Skeletal muscle satellite cell (primary cell): ENCODE measurements at regions not wholly inside any gene's neighbourhood (a gene's known extent, or its start where the extent isn't known, plus 50 kb on each side); places are given as distances from the start of the nearest gene placed in this dataset.

ENCODE experiments used
- H3K27me3 ChIP-seq: 2 replicates; pipeline ENCODE4 v1.7.0; 2013; ENCODE audit warnings: low read length; ENCODE audit not compliant: control insufficient read depth, insufficient read depth
- H3K36me3 ChIP-seq: 2 replicates; pipeline ENCODE4 v1.7.0; 2013; ENCODE audit warnings: mild to moderate bottlenecking, control low read depth, low read length; ENCODE audit not compliant: insufficient read depth
- H3K4me1 ChIP-seq: 2 replicates; pipeline ENCODE4 v1.7.0; 2013; ENCODE audit warnings: low read length; ENCODE audit not compliant: control insufficient read depth, insufficient read depth
- H3K4me2 ChIP-seq: 2 replicates; pipeline ENCODE4 v1.7.0; 2013; ENCODE audit warnings: mild to moderate bottlenecking, low read length
- H3K4me3 ChIP-seq: 2 replicates; pipeline ENCODE4 v1.7.0; 2013; ENCODE audit warnings: low read length
- H3K9ac ChIP-seq: 2 replicates; pipeline ENCODE4 v1.7.0; 2013; ENCODE audit warnings: mild to moderate bottlenecking, low read depth, low read length, moderate library complexity
- H3K9me3 ChIP-seq: replicated peaks from 2 replicates; pipeline ENCODE4 v1.7.0; 2013; ENCODE audit warnings: mild to moderate bottlenecking, control low read depth, low read length

DNA sequence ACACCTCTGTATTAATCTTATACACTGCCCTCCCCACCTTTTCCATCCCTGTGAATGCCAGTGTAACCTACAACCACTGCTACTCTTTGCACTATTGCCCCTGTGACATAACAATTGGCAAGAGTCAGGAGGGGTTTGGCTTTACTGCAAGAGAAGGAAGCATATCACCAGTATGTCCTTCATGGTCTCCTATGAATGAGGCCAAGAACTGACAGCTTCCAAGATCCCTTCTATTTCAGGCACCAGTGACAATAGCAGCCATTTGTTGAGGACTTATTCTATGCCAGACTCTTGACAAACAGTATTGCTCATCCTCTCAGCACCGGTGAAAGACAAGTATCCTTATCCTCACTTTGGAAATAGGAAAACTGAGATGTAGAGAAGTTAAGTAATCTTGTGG, 363.9 kb downstream of the MID1IP1 start:
- H3K4me3 ChIP-seq, result no peak overlapping the region
- no peaks in the 10 kb centered on the region for H3K4me1 ChIP-seq
- H3K27me3 ChIP-seq, result peaks cover 54% of the 10 kb centered on the region
- no peaks in the 10 kb centered on the region for H3K36me3 ChIP-seq
- H3K9ac ChIP-seq, result no peak overlapping the region
- H3K4me2 ChIP-seq, result no peak overlapping the region
- no peaks in the 10 kb centered on the region for H3K9me3 ChIP-seq

DNA sequence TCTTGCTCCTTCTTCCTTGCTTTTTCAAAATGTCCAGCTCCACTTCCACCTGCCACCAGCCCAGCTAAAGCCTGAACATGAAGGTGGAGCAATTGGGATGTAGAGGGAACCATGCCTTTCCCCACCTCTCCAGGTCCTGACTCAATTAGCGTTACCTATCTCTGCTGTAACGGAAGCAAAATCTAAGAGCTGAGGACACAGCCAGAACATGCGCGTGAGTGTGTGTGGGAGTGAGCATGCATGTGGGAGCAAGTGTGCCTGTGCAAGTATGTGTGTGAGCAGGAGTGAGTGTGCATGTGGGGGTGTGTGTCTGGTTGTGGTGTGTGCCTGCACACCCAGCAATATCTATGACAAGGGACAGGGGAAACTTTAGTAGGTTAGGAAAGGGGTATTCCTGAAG, 364.5 kb downstream of the MID1IP1 start:
- Histone ChIP-seq H3K9ac (no peak overlapping the region), H3K4me3 (no peak overlapping the region), H3K36me3 (no peaks in the 10 kb centered on the region), H3K4me1 (no peaks in the 10 kb centered on the region), H3K4me2 (no peak overlapping the region), H3K9me3 (no peaks in the 10 kb centered on the region), H3K27me3 (peaks cover 60% of the 10 kb centered on the region)

DNA sequence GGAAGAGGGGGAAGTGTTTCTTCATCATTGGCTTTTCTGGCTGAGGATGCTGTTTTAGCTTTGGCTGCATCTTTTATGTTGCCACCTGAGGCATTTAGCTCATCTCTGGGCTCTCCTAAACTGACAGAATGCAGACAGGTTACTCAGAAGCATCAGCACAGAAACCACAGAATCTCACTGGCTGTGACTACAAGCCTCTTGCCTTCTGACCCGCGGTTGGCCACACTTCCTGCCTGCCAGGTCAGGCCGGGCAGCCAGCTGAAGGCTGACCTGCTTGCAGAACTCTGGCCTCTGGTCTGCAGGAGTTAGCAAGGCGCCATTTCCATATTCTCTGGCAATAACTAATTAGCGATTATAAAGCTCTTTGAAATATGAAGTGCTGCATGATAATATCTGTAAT, 366.5 kb downstream of the MID1IP1 start:
- Histone ChIP-seq H3K9me3 (no peaks in the 10 kb centered on the region), H3K9ac (no peak overlapping the region), H3K4me3 (no peak overlapping the region), H3K36me3 (no peaks in the 10 kb centered on the region), H3K27me3 (peaks cover 56% of the 10 kb centered on the region), H3K4me1 (no peaks in the 10 kb centered on the region), H3K4me2 (no peak overlapping the region)

DNA sequence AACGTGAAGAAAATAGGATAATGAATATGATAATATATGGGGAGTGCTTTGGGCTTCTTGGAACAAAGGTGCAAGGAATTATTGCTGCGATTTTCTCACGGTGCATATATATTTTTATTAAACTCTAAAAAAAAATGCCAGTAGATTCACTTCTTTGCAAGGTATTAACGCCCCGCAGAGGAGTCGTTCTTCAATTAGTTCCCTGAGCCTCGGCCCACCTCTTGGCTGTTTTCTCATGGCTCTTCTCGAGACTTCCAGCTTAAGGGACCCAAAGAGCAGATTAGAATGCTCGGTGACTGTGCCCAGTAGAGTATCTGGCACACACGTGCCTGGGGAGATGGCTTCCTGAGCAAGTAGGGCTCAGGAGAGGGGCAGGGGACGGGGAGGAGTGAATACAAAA, 367.4 kb downstream of the MID1IP1 start:
- no peaks in the 10 kb centered on the region for H3K4me1 ChIP-seq
- H3K9ac ChIP-seq, result no peak overlapping the region
- H3K4me3 ChIP-seq, result no peak overlapping the region
- no peaks in the 10 kb centered on the region for H3K36me3 ChIP-seq
- peaks cover 48% of the 10 kb centered on the region for H3K27me3 ChIP-seq
- H3K4me2 ChIP-seq, result no peak overlapping the region
- H3K9me3 ChIP-seq, result no peaks in the 10 kb centered on the region

DNA sequence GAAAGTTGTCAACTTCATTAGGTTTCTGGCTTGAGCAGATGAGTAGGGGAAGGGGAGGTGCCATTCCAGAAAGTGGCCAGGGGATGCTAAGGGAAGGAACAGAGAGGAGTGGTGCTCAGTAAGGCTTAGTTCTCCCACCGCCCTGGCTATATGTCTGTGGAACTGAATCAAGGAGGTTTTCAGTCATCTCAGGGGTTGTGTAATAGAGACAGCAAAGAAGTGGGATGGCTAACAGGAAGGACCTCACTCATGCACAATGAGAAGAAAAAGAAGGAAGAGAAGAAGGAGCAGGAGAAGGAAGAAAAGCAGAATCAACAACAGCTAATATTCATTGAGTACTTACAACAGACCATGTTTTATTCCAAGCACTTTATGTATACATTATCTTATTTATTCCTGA, 368.7 kb downstream of the MID1IP1 start:
- Histone ChIP-seq H3K9me3 (no peaks in the 10 kb centered on the region), H3K36me3 (no peaks in the 10 kb centered on the region), H3K4me2 (no peak overlapping the region), H3K27me3 (peaks cover 39% of the 10 kb centered on the region), H3K4me3 (no peak overlapping the region), H3K9ac (no peak overlapping the region), H3K4me1 (no peaks in the 10 kb centered on the region)

DNA sequence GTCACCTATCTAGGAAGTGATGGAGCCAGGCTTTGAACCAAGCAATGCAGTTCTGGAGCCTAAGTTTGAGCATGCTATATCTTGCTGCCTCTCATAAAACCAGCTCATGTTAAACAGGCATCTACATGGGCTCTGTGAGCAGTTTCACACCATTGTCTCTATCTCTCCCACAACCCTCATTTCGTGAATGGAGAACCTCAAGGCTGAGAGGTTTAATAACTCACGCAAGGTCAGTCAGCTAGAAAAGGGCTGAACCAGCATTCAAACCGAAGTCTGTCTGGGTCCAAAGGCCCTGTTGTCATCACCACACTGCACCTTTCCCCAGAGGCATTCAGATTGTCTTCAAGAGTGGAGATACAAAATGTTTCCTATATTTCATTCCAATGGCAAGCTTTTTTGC, 369.2 kb downstream of the MID1IP1 start:
- H3K9ac ChIP-seq, result no peak overlapping the region
- H3K27me3 ChIP-seq, result peaks cover 40% of the 10 kb centered on the region
- H3K9me3 ChIP-seq, result no peaks in the 10 kb centered on the region
- H3K4me2 ChIP-seq, result no peak overlapping the region
- H3K4me3 ChIP-seq, result no peak overlapping the region
- no peaks in the 10 kb centered on the region for H3K4me1 ChIP-seq
- H3K36me3 ChIP-seq, result no peaks in the 10 kb centered on the region

DNA sequence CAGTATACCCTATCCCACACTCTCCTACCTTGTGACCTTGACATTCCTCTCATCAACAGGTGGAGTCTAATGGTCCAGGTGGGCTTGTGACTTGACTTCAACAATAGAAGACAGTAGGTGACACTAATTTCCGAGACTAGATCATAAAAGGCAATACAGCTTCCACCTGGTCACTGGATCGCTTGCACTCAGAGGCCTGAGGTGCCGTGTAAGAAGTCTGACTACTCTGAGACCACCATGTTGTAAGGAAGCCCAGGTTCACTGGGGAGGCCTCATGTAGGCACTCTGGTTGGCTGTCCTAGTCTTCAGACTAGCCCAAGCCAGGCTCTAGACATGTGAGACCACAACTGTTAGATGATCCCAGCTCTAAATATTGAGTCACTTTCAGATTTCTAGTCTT, 370.4 kb downstream of the MID1IP1 start:
- H3K9me3 ChIP-seq, result no peaks in the 10 kb centered on the region
- H3K9ac ChIP-seq, result no peak overlapping the region
- no peaks in the 10 kb centered on the region for H3K36me3 ChIP-seq
- no peak overlapping the region for H3K4me2 ChIP-seq
- no peaks in the 10 kb centered on the region for H3K4me1 ChIP-seq
- H3K27me3 ChIP-seq, result peaks cover 35% of the 10 kb centered on the region
- no peak overlapping the region for H3K4me3 ChIP-seq

DNA sequence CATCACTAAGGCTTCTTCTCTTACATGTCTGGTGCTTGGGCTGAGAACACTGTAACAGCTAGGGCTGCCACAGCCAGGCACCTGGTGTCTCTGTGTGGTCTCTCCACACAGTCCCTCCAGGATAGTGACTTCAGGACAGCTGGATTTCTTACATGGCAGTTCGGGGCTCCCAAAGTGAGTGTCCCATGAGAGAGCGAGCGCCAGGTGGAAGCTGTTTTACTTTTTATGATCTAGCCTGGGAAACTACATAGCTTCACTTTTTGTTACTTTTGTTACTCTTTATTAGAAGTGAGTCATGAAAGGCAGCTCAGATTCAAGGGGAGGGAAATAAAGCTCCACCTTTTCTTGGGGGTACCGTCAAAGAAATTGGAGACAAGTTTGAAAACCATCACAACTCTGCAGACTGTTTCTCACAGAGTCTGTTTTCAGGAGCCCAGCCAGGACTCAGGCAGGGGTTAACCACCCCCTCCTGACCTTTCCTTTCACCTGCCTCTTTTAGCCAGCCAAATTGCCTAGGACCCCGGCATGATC, 373.0 kb downstream of the MID1IP1 start:
- Histone ChIP-seq H3K4me2 (no peak overlapping the region), H3K9ac (no peak overlapping the region), H3K27me3 (peaks cover 30% of the 10 kb centered on the region), H3K4me1 (no peaks in the 10 kb centered on the region), H3K4me3 (no peak overlapping the region), H3K36me3 (no peaks in the 10 kb centered on the region), H3K9me3 (no peaks in the 10 kb centered on the region)

DNA sequence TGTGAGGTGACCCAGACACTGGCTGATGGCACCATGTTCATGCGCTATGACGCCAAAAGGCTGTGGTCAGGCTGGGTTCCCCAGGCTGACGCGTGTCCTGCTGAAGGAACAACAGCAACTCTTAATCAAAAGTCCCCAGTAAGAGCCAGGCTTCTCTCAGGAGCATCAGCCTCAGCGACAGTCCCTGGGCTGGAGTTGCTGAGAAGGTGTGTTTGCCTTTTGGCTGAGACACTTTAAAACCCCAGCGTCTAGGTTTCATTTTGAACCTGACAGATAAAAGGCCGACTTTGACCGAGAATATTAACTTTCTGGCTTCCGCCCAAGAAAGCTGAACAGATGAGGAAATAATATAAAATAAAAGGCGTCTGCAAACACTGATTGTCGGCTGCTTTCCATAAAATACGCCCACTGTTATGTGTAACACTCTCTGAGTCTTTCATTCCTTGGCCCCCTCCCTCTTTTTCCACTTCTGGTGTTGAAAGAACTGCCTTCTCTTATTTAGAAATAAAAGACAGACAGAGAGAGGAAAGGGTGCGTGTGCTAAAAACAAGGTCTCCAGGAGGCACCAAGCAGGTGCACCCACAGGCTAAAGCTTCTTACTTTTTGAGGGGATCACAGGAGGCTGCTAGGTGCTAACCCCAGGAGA, 373.6 kb downstream of the MID1IP1 start:
- peaks cover 26% of the 10 kb centered on the region for H3K27me3 ChIP-seq
- no peaks in the 10 kb centered on the region for H3K9me3 ChIP-seq
- H3K36me3 ChIP-seq, result no peaks in the 10 kb centered on the region
- H3K9ac ChIP-seq, result no peak overlapping the region
- H3K4me1 ChIP-seq, result no peaks in the 10 kb centered on the region
- H3K4me3 ChIP-seq, result no peak overlapping the region
- H3K4me2 ChIP-seq, result no peak overlapping the region

DNA sequence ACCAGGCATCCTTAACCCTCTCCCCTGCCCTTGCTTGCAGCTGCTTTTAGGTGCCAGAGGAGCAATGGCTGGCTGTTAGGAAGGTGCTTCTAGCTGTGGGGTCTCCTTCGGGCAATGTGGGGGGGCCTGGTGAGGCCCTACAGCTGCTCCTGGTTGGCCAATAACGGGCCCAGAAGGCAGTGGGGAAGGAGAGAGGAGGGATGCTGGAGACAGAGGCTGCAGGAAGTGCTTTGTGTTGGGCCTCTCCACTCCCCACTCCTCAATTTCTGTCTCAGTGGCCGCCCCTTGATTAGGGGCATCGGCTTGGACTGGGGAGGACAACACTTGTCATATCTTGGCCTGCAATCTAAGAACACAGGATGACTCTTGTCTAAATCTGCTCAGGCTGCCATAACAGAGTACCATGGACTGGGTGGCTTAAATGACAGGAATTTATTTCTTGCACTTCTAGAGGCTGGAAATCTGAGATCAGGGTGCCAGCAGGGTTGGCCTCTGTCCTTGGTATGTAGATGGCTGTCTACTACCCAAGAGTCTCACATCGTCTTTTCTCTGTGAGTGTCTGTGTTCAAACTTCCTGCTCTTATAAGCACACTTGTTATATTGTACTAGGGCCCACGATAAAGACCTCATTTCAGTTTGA, 374.3 kb downstream of the MID1IP1 start:
- no peaks in the 10 kb centered on the region for H3K36me3 ChIP-seq
- H3K9me3 ChIP-seq, result no peaks in the 10 kb centered on the region
- no peak overlapping the region for H3K4me2 ChIP-seq
- H3K9ac ChIP-seq, result no peak overlapping the region
- peaks cover 19% of the 10 kb centered on the region for H3K27me3 ChIP-seq
- no peaks in the 10 kb centered on the region for H3K4me1 ChIP-seq
- no peak overlapping the region for H3K4me3 ChIP-seq

DNA sequence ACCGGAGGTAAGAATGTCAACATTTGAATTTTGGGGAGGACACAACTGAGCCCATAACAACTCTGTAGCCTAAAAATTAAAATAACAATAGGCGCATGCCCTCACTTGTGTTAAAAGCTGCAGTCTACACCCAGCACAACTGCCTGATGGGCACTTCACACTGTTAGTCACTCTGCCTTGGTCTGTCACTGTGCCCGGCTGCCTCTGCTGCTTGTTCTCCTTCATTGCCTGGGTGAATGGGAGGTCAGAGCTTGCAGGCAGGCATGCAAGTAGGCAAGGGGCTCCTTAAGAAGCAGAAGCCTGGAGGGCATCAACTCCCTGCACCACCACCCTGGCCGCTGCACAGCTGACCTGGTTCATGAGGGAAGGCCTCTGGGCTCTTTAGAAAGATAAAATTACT, 374.8 kb downstream of the MID1IP1 start:
- Histone ChIP-seq H3K9ac (no peak overlapping the region), H3K4me3 (no peak overlapping the region), H3K36me3 (no peaks in the 10 kb centered on the region), H3K27me3 (peaks cover 16% of the 10 kb centered on the region), H3K4me1 (no peaks in the 10 kb centered on the region), H3K9me3 (no peaks in the 10 kb centered on the region), H3K4me2 (no peak overlapping the region)

DNA sequence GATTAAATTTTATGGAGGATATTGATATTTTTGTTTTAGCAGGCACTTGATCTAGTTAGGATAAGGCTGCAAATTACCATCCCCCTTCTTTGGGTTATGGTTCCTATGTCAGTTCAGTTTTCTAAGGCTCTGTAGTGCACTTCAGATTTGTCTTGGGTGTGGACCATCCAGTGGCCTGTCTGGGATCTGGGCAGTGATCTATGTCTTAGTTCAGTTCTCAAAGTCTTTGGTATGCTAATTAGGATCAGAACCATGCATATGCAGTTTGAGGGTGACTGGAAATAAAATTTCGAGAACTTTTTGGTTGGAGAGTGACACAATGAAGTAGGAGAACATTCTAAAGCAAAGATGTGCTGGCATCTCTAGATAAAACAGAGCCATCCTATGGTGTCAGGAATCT, 388.2 kb downstream of the MID1IP1 start:
- no peaks in the 10 kb centered on the region for H3K36me3 ChIP-seq
- H3K9me3 ChIP-seq, result no peaks in the 10 kb centered on the region
- H3K27me3 ChIP-seq, result peaks cover 9% of the 10 kb centered on the region
- H3K4me2 ChIP-seq, result no peak overlapping the region
- no peaks in the 10 kb centered on the region for H3K4me1 ChIP-seq
- no peak overlapping the region for H3K9ac ChIP-seq
- H3K4me3 ChIP-seq, result no peak overlapping the region
